DLD1 (cell line): ENCODE measurements at regions not wholly inside any gene's neighbourhood (a gene's known extent, or its start where the extent isn't known, plus 50 kb on each side); places are given as distances from the start of the nearest gene placed in this dataset.

Source experiments
- in situ Hi-C: cut with HindIII; loops from 2 replicates; pipeline ENCODE4 v1.10.0; 2017; ENCODE audit warnings: low sequenced_read_pairs

- in situ Hi-C loops: no loop called here
These were observed 73.1 kb upstream of the KCNA4 start for GRCh38 chr11:30089921-30090320.

GRCh38 chr11:30091246-30091645 lies 74.4 kb upstream of the KCNA4 start:
- in situ Hi-C loops: no loop called here

DNA sequence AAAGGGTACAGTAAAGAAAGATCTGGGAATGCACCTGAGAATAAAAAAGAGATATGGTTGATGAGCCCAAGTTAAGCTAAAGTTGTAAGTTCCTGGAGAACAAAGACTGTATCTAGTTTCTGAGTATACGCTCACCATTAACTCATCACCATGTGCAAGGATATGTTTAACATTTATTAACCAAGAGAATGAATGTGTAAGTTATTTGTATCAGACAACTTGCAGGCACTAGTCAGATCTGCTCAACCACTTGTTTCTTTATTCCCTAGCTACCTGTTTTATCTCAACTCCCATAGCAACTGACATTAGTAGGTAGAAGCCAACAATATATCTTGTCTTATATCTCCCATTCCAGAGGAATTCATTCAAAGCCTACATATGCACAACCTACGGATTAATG lies 74.9 kb upstream of the KCNA4 start:
- in situ Hi-C loops: no loop called here

- in situ Hi-C loops: no loop called here
These were observed 75.7 kb upstream of the KCNA4 start for GRCh38 chr11:30092518-30092917.

- in situ Hi-C loops: no loop called here
These were observed 83.7 kb upstream of the KCNA4 start for GRCh38 chr11:30100495-30100894.

GRCh38 chr11:30106222-30107181 lies 89.7 kb upstream of the KCNA4 start:
- in situ Hi-C loops: no loop called here

- in situ Hi-C loops: no loop called here
These were observed 91.1 kb upstream of the KCNA4 start for GRCh38 chr11:30107899-30108298.

GRCh38 chr11:30109774-30110173 lies 92.9 kb upstream of the KCNA4 start:
- in situ Hi-C loops: no loop called here

GRCh38 chr11:30110691-30111090 lies 93.9 kb upstream of the KCNA4 start:
- in situ Hi-C loops: no loop called here

- in situ Hi-C loops: no loop called here
These were observed 95.0 kb upstream of the KCNA4 start for GRCh38 chr11:30111786-30112185.

DNA sequence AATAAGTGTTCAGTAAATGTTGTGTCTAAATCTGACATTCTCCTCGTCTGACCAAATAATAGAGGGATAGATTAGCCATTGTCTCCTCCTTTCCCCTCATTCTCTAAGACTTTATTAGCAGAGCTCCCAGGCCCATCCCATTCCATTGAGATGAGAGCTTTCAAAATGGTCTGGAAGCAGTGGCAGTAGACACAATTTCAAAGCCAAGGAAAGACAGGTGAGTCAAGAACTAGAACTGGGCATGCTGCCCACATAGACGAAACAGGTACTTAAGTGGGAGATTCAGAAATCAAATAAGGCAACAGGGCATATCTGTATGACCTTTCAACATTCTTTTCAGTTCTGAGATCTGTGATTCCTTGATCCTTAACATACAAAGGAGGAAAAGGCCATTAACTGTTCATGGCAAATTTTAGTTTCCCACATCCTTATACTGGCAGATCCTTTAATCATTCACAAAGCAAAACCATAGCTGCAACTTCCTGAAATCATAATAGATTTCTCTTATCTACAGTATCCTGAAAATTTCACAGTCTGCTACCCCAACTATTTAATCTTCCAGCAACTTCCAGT lies 96.6 kb upstream of the KCNA4 start:
- in situ Hi-C loops: no loop called here

GRCh38 chr11:30116512-30116911 lies 99.7 kb upstream of the KCNA4 start:
- in situ Hi-C loops: no loop called here

DNA sequence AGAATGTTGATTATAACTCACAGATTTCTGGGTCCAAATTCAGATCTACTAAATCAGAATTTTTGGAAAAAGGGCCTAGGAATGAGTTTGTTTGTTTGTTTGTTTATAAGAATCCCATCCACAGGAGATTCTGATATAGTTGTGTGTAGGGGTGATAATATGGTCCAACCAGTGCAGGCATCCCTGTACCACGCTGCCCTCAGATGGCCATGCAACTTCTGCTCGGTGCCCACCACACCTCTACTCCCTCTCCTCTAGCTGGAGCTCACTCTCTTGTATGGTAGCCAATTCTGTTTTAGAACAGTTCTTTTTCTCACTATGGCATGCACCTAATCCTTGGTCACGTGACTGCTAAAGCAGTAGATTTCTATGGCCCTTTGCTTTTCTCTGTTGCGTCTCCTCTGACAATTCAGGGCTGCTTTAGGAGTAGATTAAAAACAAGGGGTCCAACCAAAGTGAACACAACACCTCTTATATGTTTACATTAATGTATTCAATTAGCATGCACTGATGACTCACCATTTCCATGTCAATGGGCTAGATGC lies 103.3 kb upstream of the KCNA4 start:
- in situ Hi-C loops: no loop called here

- in situ Hi-C loops: no loop called here
These were observed 105.4 kb upstream of the FSHB start for GRCh38 chr11:30125456-30125855.

DNA sequence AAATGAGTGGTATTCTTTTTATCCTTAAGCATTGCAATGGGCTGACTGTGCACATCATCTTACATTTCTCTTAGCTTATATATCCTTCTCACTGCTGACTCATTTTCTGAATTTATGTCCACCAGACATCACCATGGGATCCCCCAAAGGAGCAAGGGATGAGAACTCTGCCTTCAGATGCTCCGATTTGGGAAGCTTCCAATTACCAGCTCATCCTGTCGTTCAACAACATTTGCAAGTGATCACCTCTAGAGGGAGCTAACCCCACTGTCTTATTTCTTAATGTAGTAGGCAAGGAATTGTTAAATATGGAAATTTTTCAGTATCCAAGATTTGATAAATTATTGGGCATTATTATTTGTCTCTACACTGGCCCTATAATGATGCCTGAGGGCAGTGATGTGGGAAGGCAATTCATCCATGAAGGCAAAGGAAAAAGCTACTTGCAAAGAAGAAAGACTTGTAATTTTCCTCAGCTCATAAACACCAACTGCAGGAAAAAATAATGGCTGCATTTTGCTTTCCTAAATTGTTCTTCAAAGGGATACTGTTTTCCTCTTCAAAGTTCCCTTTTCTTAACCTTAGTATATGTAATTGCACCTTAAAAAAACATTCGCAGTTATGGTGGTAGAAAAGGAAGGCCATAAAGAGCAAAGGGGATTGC lies 102.4 kb upstream of the FSHB start:
- in situ Hi-C loops: no loop called here

GRCh38 chr11:30131535-30131934 lies 99.3 kb upstream of the FSHB start:
- in situ Hi-C loops: no loop called here

DNA sequence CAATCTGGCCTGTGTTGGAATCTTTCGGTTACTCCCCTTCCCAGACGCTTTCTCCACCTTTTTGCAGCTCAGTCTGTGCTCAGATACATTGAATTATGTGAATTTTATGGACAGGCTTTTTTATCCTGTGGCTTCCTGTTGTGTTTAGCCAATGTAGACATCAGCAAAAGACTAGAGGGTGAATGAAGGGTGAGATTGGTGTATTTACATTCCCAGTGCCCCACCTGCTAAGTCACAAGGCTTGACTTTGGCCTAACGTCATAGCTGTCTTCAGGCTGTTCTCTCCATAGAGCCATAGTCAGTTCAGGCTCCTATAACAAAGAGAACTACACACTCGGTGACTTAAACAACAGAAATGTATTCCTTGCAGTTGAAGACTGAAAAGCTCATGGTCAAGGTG lies 97.5 kb upstream of the FSHB start:
- in situ Hi-C loops: no loop called here

DNA sequence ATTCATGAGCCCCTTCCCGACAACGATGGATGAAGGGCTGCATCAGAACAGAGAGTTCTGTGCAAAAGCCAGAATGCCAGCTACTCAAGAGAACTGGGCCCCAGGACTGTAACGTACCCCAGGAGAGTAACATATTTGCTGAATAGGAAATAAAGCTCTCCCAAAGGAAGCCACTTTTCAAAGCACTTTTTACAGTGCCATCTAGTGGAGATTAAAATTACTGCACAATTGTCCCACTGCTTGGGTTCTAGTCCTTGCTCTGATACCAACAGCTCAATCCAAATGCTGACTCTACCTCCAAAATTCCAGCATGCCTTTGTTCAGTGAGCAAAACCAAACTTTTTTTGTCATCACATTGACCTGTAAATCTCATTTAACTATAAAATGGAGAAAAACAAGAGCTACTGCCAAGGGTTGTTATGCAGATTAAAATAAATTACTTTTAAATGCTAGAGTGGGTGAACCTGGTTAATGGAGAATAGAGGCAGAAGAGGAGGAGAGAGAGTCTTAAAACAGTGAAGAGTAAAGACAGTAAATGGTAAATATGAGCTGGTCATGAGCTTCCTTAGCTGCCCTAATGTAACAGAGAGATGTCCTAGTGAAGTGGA lies 87.6 kb upstream of the FSHB start:
- in situ Hi-C loops: loop anchor here (10.0 kb wide), 1 partner anchor 172 kb away; no protein-coding TSS in a partner anchor

- in situ Hi-C loops: loop anchor here (10.0 kb wide), 1 partner anchor 168 kb away; no protein-coding TSS in a partner anchor
These were observed 83.5 kb upstream of the FSHB start for GRCh38 chr11:30147293-30147692.

GRCh38 chr11:30149998-30150397 lies 80.8 kb upstream of the FSHB start:
- in situ Hi-C loops: loop anchor here (10.0 kb wide), 1 partner anchor 165 kb away; no protein-coding TSS in a partner anchor

GRCh38 chr11:30150425-30150824 lies 80.4 kb upstream of the FSHB start:
- in situ Hi-C loops: no loop called here
